ENCODE measurements at regions not wholly inside any gene's neighbourhood (a gene's known extent, or its start where the extent isn't known, plus 50 kb on each side); places are given as distances from the start of the nearest gene placed in this dataset.

DNA sequence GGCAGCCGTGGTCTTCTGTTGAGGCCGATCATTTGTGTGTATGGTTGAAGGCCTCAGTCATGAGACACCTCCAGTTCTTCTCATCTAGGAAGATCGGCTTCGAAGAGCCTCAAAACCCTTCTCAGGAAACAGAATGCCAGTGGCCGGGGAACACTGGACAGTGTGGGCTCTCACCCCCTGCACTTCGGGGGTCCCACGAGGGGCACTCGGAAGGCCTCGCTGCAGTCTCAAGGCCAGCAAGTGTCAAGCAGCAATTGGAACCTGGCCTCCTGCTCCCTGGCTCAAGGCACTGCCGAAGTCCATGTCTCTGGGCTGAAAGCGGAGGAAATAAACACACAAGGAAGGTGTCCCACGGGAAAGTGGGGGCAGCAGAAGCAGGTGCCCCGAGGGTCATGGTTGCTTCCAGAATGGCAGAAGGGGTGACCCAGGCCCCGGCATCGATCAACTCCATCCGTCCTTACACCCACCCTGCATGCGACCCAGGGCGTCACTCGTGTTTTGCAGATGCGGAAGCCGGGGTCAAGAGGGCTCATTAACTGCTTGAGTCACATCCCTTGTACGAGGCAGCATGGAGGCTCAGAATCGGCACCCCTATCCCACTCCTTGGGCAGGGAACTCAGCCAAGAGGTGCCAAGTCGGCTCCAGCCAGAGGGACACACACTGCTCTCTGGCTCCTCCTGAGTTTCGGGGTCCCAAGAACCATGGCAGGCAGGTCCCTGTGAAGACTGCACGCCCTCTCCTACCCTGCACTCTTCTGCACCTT, 231.3 kb upstream of the SHH start:
- TF ChIP-seq, protein P1, sequence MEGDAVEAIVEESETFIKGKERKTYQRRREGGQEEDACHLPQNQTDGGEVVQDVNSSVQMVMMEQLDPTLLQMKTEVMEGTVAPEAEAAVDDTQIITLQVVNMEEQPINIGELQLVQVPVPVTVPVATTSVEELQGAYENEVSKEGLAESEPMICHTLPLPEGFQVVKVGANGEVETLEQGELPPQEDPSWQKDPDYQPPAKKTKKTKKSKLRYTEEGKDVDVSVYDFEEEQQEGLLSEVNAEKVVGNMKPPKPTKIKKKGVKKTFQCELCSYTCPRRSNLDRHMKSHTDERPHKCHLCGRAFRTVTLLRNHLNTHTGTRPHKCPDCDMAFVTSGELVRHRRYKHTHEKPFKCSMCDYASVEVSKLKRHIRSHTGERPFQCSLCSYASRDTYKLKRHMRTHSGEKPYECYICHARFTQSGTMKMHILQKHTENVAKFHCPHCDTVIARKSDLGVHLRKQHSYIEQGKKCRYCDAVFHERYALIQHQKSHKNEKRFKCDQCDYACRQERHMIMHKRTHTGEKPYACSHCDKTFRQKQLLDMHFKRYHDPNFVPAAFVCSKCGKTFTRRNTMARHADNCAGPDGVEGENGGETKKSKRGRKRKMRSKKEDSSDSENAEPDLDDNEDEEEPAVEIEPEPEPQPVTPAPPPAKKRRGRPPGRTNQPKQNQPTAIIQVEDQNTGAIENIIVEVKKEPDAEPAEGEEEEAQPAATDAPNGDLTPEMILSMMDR (IDR thresholded peaks at IDR 0.05) = no peak

DNA sequence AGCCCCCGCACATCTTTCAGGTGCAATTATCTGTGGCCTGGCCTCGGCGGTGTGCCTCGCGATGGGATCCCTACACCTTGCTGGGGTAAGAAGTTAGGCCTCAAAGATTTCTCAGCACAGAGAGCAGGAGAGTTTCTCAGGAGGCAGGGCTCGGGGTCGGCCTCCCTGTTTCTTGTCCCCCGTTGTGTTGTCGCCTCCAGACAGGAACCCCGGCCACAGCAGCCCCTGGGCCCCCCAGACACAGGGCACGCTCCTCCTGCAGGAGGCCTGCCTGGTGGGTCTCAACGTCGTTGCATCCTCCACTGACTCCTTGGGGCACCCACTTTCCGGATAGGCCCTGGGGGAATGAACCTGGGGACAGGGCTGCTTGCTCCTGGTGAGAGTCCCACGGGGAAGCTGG, 229.1 kb upstream of the SHH start:
- TF ChIP-seq, protein P1 (IDR thresholded peaks at IDR 0.05) = no peak

DNA sequence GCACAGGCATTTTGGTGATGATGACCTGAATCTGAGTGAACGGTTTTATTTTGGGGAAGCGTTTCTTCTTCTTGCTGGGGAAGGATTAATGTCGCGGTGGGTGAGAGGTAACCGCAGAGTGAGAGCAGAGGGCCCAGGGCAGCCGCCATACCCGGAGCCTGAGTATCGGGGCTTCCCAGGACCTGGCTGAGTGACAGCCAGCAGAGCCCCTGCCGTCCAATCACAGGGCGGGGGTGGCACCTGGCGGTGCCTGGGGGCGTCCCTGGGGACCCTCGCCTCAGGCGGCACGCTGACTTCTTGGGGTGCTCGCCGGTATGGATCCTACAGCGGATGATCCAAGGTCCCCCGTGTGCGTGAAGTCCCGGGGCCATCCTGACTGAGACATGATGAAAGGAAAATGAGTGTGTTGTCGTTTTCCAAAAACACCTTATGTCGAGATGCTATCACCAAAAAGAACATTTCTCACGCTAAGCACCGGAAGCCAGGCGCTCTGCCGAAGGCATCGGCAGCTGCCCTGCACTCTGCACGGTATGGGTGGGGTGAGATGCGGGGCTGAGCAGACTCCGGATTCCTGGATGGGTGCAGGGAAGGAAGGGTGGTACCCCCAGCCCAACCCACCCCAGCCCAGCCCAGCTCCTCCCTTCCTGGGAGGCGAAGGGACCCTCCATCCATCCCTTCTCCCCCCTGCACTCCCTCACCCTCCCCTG, 227.9 kb upstream of the SHH start:
- TF ChIP-seq, protein P1 (IDR thresholded peaks at IDR 0.05) = no peak

DNA sequence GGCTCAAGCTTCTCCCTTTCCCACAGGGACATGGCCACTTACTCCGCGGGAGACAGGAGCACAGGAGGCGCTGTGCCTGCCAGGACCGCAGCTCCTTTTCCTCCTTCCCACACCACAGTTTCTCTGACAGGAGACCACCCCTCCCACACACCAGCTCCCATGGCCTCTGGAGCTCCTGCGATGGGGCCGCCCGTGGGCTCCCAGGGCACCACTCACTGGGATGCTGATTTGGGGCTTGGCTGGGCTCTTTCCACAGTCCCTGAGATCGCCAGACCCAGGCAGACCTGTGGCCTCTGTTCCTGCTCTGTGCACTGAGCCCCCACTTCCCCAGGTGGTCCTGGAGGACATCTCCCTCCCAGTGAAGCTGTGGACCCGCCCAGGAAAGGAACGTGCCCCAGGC, 226.9 kb upstream of the SHH start:
- TF ChIP-seq, protein P1 (IDR thresholded peaks at IDR 0.05) = no peak

DNA sequence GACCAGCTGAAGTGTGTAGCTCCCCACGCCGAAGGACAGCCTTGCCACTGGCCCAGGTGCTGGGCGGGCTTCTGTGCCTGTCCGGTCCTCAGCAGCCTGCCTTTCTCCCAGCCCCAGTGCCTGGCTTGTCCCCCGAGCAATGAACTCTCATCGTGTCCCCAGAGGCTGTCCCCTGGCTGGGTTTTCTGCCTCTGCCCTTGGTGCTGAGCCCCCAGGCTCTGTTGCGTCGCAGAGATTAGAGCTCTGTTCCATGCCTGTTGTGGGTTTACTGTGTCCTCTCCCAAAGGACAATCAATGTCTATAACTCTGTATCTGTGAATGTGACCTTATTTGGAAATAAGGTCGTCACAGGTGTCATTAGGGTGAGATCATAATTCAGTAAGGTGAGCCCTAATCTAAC, 226.1 kb upstream of the SHH start:
- TF ChIP-seq, protein P1 (IDR thresholded peaks at IDR 0.05) = no peak

DNA sequence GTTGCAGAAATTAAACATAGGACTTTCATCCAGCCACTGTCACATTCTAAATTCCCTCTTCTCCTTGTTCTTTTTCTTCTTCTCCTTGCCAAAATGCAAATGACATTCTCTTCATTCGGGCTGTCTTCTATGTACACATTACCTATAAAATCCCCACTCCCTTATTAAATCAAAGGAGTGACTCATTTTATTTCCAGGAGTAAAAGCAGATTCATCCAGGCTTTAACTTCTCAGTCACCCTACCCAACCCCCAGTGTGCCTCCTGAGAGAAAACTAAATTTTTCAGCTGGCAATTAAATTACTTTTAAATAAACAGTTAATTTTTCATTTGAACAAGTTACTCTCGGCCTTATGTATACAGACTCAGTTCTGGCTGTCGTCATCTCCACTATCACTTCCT, 223.9 kb upstream of the SHH start:
- TF ChIP-seq, protein P1 (IDR thresholded peaks at IDR 0.05) = no peak

DNA sequence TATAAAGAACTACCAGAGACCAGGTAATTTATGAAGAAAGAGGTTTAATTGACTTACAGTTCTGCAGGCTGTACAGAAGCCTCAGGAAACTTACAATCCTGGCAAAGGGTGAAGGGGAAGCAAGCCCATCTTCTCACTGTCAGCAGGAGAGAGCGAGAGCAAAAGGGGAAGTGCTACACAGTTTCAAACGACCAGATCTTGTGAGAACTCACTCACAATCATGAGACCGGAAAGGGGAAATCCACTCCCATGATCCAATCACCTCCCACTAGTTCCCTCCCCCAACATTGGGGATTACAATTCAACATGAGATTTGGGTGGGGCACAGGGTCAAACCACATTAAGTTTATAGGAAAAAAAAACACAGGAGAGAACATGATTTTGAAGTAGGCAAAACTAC, 222.1 kb upstream of the SHH start:
- TF ChIP-seq, protein P1 (IDR thresholded peaks at IDR 0.05) = no peak
